Osteocyte (in vitro differentiated cells): ENCODE measurements at regions not wholly inside any gene's neighbourhood (a gene's known extent, or its start where the extent isn't known, plus 50 kb on each side); places are given as distances from the start of the nearest gene placed in this dataset.

Experiments
- DNase-seq: peaks from one replicate; pipeline ENCODE4 v3.0.0; 2021; ENCODE audit warnings: mixed read lengths; ENCODE audit not compliant: unreplicated experiment; ENCODE audit errors: extremely low spot score
- H3K27ac Mint-ChIP-seq: one replicate; pipeline ENCODE4 v1.8.0; 2021; ENCODE audit warnings: mild to moderate bottlenecking, mixed read lengths; ENCODE audit not compliant: unreplicated experiment
- H3K27me3 Mint-ChIP-seq: one replicate; pipeline ENCODE4 v1.8.0; 2021; ENCODE audit warnings: mixed read lengths; ENCODE audit not compliant: unreplicated experiment
- H3K36me3 Mint-ChIP-seq: one replicate; pipeline ENCODE4 v1.8.0; 2021; ENCODE audit warnings: mixed read lengths; ENCODE audit not compliant: unreplicated experiment
- H3K4me1 Mint-ChIP-seq: one replicate; pipeline ENCODE4 v1.8.0; 2021; ENCODE audit warnings: mixed read lengths; ENCODE audit not compliant: unreplicated experiment
- H3K4me3 Mint-ChIP-seq: one replicate; pipeline ENCODE4 v1.8.0; 2021; ENCODE audit warnings: mild to moderate bottlenecking, moderate library complexity, mixed read lengths; ENCODE audit not compliant: unreplicated experiment
- H3K9me3 Mint-ChIP-seq: one replicate; pipeline ENCODE4 v1.8.0; 2021; ENCODE audit warnings: mixed read lengths; ENCODE audit not compliant: unreplicated experiment
- CTCF ChIP-seq: fragments of 200-600 bp; sonication (generic); IDR thresholded peaks from 2 replicates; pipeline ENCODE4 v1.5.0; 2021; ENCODE audit warnings: antibody characterized with exemption, mild to moderate bottlenecking, moderate library complexity

GRCh38 chr4:15242021-15242420 lies 185.8 kb upstream of the C1QTNF7 start:
- Mint-ChIP-seq H3K27ac (no peak overlapping the region), H3K4me3 (no peak overlapping the region), H3K27me3 (peaks cover 2% of the 10 kb centered on the region), H3K36me3 (no peaks in the 10 kb centered on the region), H3K4me1 (peaks cover 7% of the 10 kb centered on the region), H3K9me3 (no peaks in the 10 kb centered on the region)
- TF ChIP-seq CTCF = no peak
- DNase-seq = no peak

- Mint-ChIP-seq H3K36me3 (no peaks in the 10 kb centered on the region), H3K4me1 (peaks cover 7% of the 10 kb centered on the region), H3K27me3 (no peaks in the 10 kb centered on the region), H3K9me3 (no peaks in the 10 kb centered on the region), H3K4me3 (no peak overlapping the region), H3K27ac (no peak overlapping the region)
- DNase-seq = no peak
- TF ChIP-seq CTCF = no peak
Observed at GRCh38 chr4:15244354-15244753, 183.5 kb upstream of the C1QTNF7 start.

GRCh38 chr4:15245006-15245530 lies 182.8 kb upstream of the C1QTNF7 start:
- Mint-ChIP-seq H3K4me3 (no peak overlapping the region), H3K27me3 (no peaks in the 10 kb centered on the region), H3K4me1 (peaks cover 9% of the 10 kb centered on the region), H3K36me3 (no peaks in the 10 kb centered on the region), H3K27ac (no peak overlapping the region), H3K9me3 (no peaks in the 10 kb centered on the region)
- no peak for DNase-seq
- no peak for TF ChIP-seq CTCF

- H3K27me3 Mint-ChIP-seq = no peaks in the 10 kb centered on the region
- no peaks in the 10 kb centered on the region for H3K36me3 Mint-ChIP-seq
- H3K4me1 Mint-ChIP-seq = peaks cover 12% of the 10 kb centered on the region
- no peak overlapping the region for H3K4me3 Mint-ChIP-seq
- no peak overlapping the region for H3K27ac Mint-ChIP-seq
- H3K9me3 Mint-ChIP-seq = no peaks in the 10 kb centered on the region
- DNase-seq = no peak
- no peak for TF ChIP-seq CTCF
Observed at GRCh38 chr4:15250021-15250441, 177.8 kb upstream of the C1QTNF7 start.

GRCh38 chr4:15253349-15253748 lies 174.5 kb upstream of the C1QTNF7 start:
- Mint-ChIP-seq H3K9me3 (no peaks in the 10 kb centered on the region), H3K36me3 (no peaks in the 10 kb centered on the region), H3K27ac (no peak overlapping the region), H3K4me3 (no peak overlapping the region), H3K4me1 (peaks cover 12% of the 10 kb centered on the region), H3K27me3 (peaks cover 22% of the 10 kb centered on the region)
- TF ChIP-seq CTCF = no peak
- DNase-seq = no peak
